GM23338 (cell line): ENCODE measurements at regions not wholly inside any gene's neighbourhood (a gene's known extent, or its start where the extent isn't known, plus 50 kb on each side); places are given as distances from the start of the nearest gene placed in this dataset.

Experiments used
- ATAC-seq: fragments of 200-7000 bp; cut with Tn5 transposase; 3 replicates; pipeline ENCODE4 v1.9.1; 2020
- DNase-seq: peaks from one replicate; pipeline ENCODE4 v3.0.0-alpha.2; 2015; ENCODE audit warnings: low spot score
- H2AFZ ChIP-seq: fragments of 200-600 bp; sonication (generic); 2 replicates; pipeline ENCODE4 v1.8.0; 2016; ENCODE audit warnings: antibody characterized with exemption, mild to moderate bottlenecking, moderate library complexity
- H3F3A ChIP-seq: fragments of 200-600 bp; sonication (generic); replicated peaks from 2 replicates; pipeline ENCODE4 v1.8.0; 2017; ENCODE audit warnings: antibody characterized with exemption, mixed run types, low read depth
- H3K27ac ChIP-seq: fragments of 200-600 bp; sonication (generic); 2 replicates; pipeline ENCODE4 v1.6.1; 2016; ENCODE audit warnings: low read depth
- H3K27me3 ChIP-seq: fragments of 200-600 bp; sonication (generic); 2 replicates; pipeline ENCODE4 v1.8.0; 2016; ENCODE audit warnings: mild to moderate bottlenecking, mixed run types, moderate library complexity; ENCODE audit not compliant: insufficient read depth
- H3K36me3 ChIP-seq: fragments of 200-600 bp; sonication (generic); 2 replicates; pipeline ENCODE4 v1.8.0; 2016; ENCODE audit warnings: mild to moderate bottlenecking; ENCODE audit not compliant: insufficient read depth
- H3K4me1 ChIP-seq: fragments of 200-600 bp; sonication (generic); 2 replicates; pipeline ENCODE4 v1.8.0; 2016; ENCODE audit warnings: mild to moderate bottlenecking, moderate library complexity; ENCODE audit not compliant: insufficient read depth
- H3K4me2 ChIP-seq: fragments of 200-600 bp; sonication (generic); 2 replicates; pipeline ENCODE4 v1.7.1; 2017; ENCODE audit warnings: mixed run types
- H3K4me3 ChIP-seq: fragments of 200-600 bp; sonication (generic); 2 replicates; pipeline ENCODE4 v1.6.1; 2016; ENCODE audit warnings: mixed run types
- H3K79me2 ChIP-seq: fragments of 200-600 bp; sonication (generic); replicated peaks from 2 replicates; pipeline ENCODE4 v1.8.0; 2017; ENCODE audit warnings: mild to moderate bottlenecking; ENCODE audit not compliant: insufficient read depth
- H3K9me2 ChIP-seq: fragments of 200-600 bp; sonication (generic); 2 replicates; pipeline ENCODE4 v1.8.0; 2017; ENCODE audit not compliant: insufficient read depth
- H4K20me1 ChIP-seq: fragments of 200-600 bp; sonication (generic); replicated peaks from 2 replicates; pipeline ENCODE4 v1.8.0; 2017; ENCODE audit warnings: mild to moderate bottlenecking; ENCODE audit not compliant: insufficient read depth
- H3K27ac Mint-ChIP-seq: 2 replicates; pipeline ENCODE4 v1.8.0; 2020; ENCODE audit warnings: inconsistent platforms, mild to moderate bottlenecking, moderate library complexity, mixed read lengths
- H3K27me3 Mint-ChIP-seq: 3 replicates; pipeline ENCODE4 v1.8.0; 2022; ENCODE audit warnings: low read depth, mild to moderate bottlenecking, moderate library complexity, mixed read lengths, inconsistent platforms; ENCODE audit not compliant: insufficient read depth, poor library complexity
- H3K36me3 Mint-ChIP-seq: 3 replicates; pipeline ENCODE4 v1.8.0; 2021; ENCODE audit warnings: low read depth, mild to moderate bottlenecking, inconsistent platforms, moderate library complexity, mixed read lengths
- H3K4me1 Mint-ChIP-seq: 3 replicates; pipeline ENCODE4 v1.8.0; 2020; ENCODE audit warnings: mild to moderate bottlenecking, inconsistent platforms, mixed read lengths
- H3K4me3 Mint-ChIP-seq: 3 replicates; pipeline ENCODE4 v1.8.0; 2021; ENCODE audit warnings: moderate library complexity, mild to moderate bottlenecking, inconsistent platforms, mixed read lengths
- H3K9me3 Mint-ChIP-seq: 3 replicates; pipeline ENCODE4 v1.8.0; 2020; ENCODE audit warnings: moderate library complexity, mild to moderate bottlenecking, inconsistent platforms, mixed read lengths
- JUNB ChIP-seq: IDR thresholded peaks from one replicate; pipeline ENCODE4 v1.6.1; 2016; ENCODE audit warnings: antibody characterized with exemption; ENCODE audit not compliant: unreplicated experiment
- NANOG ChIP-seq: IDR thresholded peaks from 2 replicates; pipeline ENCODE4 v1.6.1; 2016; ENCODE audit warnings: antibody characterized with exemption, borderline replicate concordance
- POLR2AphosphoS5 ChIP-seq: IDR thresholded peaks from 2 replicates; pipeline ENCODE4 v1.6.1; 2016; ENCODE audit warnings: antibody characterized with exemption, low read depth
- ZNF114 ChIP-seq: fragments of 250-450 bp; sonication (Bioruptor Pico); IDR thresholded peaks from 2 replicates; pipeline ENCODE4 v1.5.0; 2020; ENCODE audit warnings: mild to moderate bottlenecking, moderate library complexity
- TF ChIP-seq, protein P1 (sequence below): IDR thresholded peaks from one replicate; pipeline ENCODE4 v1.6.1; 2018; ENCODE audit warnings: antibody characterized with exemption; ENCODE audit not compliant: unreplicated experiment
- TF ChIP-seq, protein P2 (sequence below): fragments of 250-450 bp; sonication (Bioruptor Pico); IDR thresholded peaks from 2 replicates; pipeline ENCODE4 v1.5.0; 2020; ENCODE audit warnings: mild to moderate bottlenecking, moderate library complexity
- TF ChIP-seq, protein P3 (sequence below): IDR thresholded peaks from 2 replicates; pipeline ENCODE4 v1.6.1; 2016; ENCODE audit warnings: antibody characterized with exemption

DNA sequence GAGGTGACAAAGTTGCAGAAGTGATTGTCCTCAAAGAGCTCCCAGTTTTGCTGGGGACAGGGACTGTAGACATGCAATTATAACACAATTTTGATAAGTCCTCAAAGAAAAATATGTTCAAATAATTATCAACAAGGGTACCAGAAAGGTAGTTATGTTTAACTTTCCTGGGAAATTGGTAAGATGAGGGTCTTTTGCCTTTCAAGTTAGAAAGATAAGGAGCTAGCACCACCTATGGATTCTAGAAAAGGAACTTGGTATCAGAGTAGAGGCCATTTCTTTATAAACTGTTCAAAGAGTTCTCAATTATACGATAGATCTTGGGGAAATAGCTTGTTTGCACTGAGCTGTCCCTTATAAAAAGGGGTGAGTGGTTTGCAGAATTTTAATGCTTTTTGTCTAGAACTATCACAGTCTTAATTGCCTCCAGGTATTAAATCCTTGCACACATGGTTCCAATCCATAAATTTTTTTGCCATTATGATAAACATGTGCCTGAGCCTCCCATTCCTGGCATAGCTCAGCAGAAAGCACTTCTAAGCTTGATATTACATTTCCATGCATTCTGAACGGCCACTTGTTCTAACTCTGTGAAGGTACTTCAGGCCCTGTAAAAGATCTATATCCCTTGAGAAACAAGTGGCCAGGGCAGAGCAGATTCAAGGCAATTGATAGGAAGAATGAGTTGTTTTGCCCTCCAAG lies 247.5 kb upstream of the LRIG1 start (continued):
- TF ChIP-seq, protein P1, sequence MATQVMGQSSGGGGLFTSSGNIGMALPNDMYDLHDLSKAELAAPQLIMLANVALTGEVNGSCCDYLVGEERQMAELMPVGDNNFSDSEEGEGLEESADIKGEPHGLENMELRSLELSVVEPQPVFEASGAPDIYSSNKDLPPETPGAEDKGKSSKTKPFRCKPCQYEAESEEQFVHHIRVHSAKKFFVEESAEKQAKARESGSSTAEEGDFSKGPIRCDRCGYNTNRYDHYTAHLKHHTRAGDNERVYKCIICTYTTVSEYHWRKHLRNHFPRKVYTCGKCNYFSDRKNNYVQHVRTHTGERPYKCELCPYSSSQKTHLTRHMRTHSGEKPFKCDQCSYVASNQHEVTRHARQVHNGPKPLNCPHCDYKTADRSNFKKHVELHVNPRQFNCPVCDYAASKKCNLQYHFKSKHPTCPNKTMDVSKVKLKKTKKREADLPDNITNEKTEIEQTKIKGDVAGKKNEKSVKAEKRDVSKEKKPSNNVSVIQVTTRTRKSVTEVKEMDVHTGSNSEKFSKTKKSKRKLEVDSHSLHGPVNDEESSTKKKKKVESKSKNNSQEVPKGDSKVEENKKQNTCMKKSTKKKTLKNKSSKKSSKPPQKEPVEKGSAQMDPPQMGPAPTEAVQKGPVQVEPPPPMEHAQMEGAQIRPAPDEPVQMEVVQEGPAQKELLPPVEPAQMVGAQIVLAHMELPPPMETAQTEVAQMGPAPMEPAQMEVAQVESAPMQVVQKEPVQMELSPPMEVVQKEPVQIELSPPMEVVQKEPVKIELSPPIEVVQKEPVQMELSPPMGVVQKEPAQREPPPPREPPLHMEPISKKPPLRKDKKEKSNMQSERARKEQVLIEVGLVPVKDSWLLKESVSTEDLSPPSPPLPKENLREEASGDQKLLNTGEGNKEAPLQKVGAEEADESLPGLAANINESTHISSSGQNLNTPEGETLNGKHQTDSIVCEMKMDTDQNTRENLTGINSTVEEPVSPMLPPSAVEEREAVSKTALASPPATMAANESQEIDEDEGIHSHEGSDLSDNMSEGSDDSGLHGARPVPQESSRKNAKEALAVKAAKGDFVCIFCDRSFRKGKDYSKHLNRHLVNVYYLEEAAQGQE: no peak
- TF ChIP-seq, protein P2, sequence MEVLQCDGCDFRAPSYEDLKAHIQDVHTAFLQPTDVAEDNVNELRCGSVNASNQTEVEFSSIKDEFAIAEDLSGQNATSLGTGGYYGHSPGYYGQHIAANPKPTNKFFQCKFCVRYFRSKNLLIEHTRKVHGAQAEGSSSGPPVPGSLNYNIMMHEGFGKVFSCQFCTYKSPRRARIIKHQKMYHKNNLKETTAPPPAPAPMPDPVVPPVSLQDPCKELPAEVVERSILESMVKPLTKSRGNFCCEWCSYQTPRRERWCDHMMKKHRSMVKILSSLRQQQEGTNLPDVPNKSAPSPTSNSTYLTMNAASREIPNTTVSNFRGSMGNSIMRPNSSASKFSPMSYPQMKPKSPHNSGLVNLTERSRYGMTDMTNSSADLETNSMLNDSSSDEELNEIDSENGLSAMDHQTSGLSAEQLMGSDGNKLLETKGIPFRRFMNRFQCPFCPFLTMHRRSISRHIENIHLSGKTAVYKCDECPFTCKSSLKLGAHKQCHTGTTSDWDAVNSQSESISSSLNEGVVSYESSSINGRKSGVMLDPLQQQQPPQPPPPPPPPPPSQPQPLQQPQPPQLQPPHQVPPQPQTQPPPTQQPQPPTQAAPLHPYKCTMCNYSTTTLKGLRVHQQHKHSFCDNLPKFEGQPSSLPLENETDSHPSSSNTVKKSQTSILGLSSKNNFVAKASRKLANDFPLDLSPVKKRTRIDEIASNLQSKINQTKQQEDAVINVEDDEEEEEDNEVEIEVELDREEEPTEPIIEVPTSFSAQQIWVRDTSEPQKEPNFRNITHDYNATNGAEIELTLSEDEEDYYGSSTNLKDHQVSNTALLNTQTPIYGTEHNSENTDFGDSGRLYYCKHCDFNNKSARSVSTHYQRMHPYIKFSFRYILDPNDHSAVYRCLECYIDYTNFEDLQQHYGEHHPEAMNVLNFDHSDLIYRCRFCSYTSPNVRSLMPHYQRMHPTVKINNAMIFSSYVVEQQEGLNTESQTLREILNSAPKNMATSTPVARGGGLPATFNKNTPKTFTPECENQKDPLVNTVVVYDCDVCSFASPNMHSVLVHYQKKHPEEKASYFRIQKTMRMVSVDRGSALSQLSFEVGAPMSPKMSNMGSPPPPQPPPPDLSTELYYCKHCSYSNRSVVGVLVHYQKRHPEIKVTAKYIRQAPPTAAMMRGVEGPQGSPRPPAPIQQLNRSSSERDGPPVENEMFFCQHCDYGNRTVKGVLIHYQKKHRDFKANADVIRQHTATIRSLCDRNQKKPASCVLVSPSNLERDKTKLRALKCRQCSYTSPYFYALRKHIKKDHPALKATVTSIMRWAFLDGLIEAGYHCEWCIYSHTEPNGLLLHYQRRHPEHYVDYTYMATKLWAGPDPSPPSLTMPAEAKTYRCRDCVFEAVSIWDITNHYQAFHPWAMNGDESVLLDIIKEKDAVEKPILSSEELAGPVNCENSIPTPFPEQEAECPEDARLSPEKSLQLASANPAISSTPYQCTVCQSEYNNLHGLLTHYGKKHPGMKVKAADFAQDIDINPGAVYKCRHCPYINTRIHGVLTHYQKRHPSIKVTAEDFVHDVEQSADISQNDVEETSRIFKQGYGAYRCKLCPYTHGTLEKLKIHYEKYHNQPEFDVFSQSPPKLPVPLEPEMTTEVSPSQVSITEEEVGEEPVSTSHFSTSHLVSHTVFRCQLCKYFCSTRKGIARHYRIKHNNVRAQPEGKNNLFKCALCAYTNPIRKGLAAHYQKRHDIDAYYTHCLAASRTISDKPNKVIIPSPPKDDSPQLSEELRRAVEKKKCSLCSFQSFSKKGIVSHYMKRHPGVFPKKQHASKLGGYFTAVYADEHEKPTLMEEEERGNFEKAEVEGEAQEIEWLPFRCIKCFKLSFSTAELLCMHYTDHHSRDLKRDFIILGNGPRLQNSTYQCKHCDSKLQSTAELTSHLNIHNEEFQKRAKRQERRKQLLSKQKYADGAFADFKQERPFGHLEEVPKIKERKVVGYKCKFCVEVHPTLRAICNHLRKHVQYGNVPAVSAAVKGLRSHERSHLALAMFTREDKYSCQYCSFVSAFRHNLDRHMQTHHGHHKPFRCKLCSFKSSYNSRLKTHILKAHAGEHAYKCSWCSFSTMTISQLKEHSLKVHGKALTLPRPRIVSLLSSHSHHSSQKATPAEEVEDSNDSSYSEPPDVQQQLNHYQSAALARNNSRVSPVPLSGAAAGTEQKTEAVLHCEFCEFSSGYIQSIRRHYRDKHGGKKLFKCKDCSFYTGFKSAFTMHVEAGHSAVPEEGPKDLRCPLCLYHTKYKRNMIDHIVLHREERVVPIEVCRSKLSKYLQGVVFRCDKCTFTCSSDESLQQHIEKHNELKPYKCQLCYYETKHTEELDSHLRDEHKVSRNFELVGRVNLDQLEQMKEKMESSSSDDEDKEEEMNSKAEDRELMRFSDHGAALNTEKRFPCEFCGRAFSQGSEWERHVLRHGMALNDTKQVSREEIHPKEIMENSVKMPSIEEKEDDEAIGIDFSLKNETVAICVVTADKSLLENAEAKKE (CRISPR knock-in tag): no peak

DNA sequence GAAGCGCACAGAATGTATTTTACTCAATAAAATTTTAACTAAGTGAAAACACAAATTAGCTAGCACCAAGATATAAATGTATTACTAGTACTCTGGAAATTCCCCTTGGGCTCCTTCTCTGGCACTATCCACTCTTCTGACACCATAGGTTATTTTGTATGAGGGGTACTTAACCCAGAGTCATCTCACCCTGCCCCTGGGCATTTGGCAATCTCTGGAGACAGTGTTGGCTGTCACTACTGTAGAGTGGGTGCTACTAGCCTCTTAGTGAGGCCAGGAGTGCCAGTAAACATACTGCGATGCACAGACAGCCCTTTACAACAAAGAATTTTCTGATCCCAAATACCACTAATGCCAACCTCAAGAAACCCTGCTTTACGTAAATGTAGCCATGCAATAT lies 246.3 kb upstream of the KBTBD8 start:
- no peak overlapping the region for H3K27ac Mint-ChIP-seq
- no peaks in the 10 kb centered on the region for H3K4me1 Mint-ChIP-seq
- no peak overlapping the region for H3K4me3 Mint-ChIP-seq
- TF ChIP-seq ZNF114 (CRISPR knock-in tag) (no peak), POLR2AphosphoS5 (no peak), NANOG (no peak), JUNB (no peak)
- TF ChIP-seq, protein P3, sequence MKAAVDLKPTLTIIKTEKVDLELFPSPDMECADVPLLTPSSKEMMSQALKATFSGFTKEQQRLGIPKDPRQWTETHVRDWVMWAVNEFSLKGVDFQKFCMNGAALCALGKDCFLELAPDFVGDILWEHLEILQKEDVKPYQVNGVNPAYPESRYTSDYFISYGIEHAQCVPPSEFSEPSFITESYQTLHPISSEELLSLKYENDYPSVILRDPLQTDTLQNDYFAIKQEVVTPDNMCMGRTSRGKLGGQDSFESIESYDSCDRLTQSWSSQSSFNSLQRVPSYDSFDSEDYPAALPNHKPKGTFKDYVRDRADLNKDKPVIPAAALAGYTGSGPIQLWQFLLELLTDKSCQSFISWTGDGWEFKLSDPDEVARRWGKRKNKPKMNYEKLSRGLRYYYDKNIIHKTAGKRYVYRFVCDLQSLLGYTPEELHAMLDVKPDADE: no peak
- Histone ChIP-seq H3K9me2 (peaks cover 13% of the 10 kb centered on the region; the same call in 1 of the 2 replicates), H3K79me2 (no peaks in the 10 kb centered on the region), H3K27me3 (no peaks in the 10 kb centered on the region), H3F3A (no peaks in the 10 kb centered on the region), H3K36me3 (no peaks in the 10 kb centered on the region), H3K4me3 (no peak overlapping the region), H3K27ac (no peak overlapping the region), H4K20me1 (no peaks in the 10 kb centered on the region), H2AFZ (no peak overlapping the region), H3K4me1 (0 out of 2 replicates have a peak, but pooled peaks cover 2% of the 10 kb centered on the region), H3K4me2 (no peak overlapping the region)
- 0 out of 3 replicates have a peak, but pooled peaks cover 3% of the 10 kb centered on the region for H3K36me3 Mint-ChIP-seq
- no peaks in the 10 kb centered on the region for H3K9me3 Mint-ChIP-seq
- ATAC-seq (no peak), DNase-seq (no peak)
- peaks cover 6% of the 10 kb centered on the region for H3K27me3 Mint-ChIP-seq
